ENCODE measurements at regions not wholly inside any gene's neighbourhood (a gene's known extent, or its start where the extent isn't known, plus 50 kb on each side); places are given as distances from the start of the nearest gene placed in this dataset.

DNA sequence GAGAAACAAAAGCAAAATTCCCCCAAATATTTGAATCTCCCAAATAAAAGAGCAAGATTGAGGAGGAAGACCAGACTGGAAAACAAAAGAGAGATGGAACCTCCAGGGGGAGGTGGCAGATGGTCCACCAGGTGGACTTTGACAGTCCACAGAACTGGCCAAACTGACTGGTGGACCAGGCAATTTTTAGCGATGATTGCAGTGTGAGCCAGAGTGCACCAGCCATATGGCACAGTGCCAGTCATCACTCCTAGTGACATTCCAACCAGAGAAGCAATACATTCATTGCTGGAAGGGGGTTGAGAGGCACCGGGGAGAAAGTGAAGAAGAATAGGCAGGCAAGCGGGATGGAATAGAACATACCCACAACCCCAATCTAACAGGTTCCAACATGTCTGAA is 182.9 kb downstream of the EXOC5 start:
- no peaks in the 10 kb centered on the region for H3K9me3 Mint-ChIP-seq
- intact Hi-C loops (cut with micrococcal nuclease) = no loop called here
- no peak for ATAC-seq

DNA sequence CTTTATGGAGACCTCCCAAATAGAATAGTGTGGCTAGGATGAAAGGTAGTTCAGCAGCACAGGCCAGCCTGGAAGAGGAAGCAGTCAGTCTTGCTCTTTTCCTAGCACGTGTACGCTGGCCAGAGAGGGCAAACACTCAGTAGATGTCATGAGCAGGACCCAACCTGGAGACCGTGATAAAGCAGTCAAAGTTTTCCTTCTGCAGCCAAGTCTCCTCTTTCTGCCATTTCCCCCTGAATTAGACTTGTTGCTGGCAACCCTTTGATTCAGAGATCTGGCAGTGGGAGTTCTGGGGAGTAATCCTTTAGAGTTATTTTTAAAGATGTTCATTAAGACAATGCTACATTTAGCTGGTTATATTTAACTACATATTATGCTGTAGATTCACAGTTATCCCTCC is 183.7 kb downstream of the EXOC5 start:
- ChIA-PET CTCF (no interaction called here), POLR2A (no interaction called here)
- ATAC-seq (no peak), DNase-seq (no peak)
- H3K36me3 Mint-ChIP-seq (ENCODE audit: low read depth) = no peaks in the 10 kb centered on the region
- TF ChIP-seq, protein P1, sequence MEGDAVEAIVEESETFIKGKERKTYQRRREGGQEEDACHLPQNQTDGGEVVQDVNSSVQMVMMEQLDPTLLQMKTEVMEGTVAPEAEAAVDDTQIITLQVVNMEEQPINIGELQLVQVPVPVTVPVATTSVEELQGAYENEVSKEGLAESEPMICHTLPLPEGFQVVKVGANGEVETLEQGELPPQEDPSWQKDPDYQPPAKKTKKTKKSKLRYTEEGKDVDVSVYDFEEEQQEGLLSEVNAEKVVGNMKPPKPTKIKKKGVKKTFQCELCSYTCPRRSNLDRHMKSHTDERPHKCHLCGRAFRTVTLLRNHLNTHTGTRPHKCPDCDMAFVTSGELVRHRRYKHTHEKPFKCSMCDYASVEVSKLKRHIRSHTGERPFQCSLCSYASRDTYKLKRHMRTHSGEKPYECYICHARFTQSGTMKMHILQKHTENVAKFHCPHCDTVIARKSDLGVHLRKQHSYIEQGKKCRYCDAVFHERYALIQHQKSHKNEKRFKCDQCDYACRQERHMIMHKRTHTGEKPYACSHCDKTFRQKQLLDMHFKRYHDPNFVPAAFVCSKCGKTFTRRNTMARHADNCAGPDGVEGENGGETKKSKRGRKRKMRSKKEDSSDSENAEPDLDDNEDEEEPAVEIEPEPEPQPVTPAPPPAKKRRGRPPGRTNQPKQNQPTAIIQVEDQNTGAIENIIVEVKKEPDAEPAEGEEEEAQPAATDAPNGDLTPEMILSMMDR (IDR thresholded peaks at IDR 0.05) = no peak
- no peak overlapping the region for H3K27ac Mint-ChIP-seq
- H3K4me3 Mint-ChIP-seq = no peak overlapping the region
- no peaks in the 10 kb centered on the region for H3K9me3 Mint-ChIP-seq
- H3K4me1 Mint-ChIP-seq (ENCODE audit: low read depth) = no peaks in the 10 kb centered on the region
- intact Hi-C loops (cut with micrococcal nuclease) = no loop called here
- H3K27me3 Mint-ChIP-seq = peaks cover 5% of the 10 kb centered on the region

More for the DNA sequence above, 182.9 kb downstream of the EXOC5 start:
- ChIA-PET CTCF (no interaction called here), POLR2A (no interaction called here)
- Mint-ChIP-seq H3K27ac (no peak overlapping the region), H3K4me3 (no peak overlapping the region), H3K27me3 (peaks cover 5% of the 10 kb centered on the region), H3K36me3 (ENCODE audit: low read depth) (no peaks in the 10 kb centered on the region), H3K4me1 (ENCODE audit: low read depth) (no peaks in the 10 kb centered on the region)
- no peak for DNase-seq
- TF ChIP-seq, protein P1 (IDR thresholded peaks at IDR 0.05) = no peak

DNA sequence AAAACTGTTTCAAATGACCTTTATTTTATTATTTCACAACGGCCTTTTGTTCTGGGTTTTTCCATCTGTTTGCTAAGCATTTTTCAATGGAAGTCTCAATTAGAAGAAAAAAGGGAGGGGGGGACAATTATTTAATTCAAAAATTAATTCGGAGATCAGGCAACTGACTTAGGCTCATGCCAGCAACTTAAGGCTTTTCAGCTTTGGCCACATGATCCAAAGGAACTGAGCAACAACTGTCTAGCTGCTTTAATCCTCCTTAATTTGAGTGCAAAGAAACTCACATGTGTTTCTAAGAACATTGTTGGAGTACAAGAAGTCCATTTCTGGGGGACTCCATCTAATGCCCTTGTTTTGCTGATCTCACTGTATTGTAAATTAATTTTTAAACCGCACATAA is 188.0 kb downstream of the EXOC5 start:
- no peak overlapping the region for H3K4me3 Mint-ChIP-seq
- POLR2A ChIA-PET = no interaction called here
- no peak overlapping the region for H3K27ac Mint-ChIP-seq
- intact Hi-C loops (cut with micrococcal nuclease) = no loop called here
- CTCF ChIA-PET = no interaction called here
- H3K9me3 Mint-ChIP-seq = no peaks in the 10 kb centered on the region
- TF ChIP-seq, protein P1 (IDR thresholded peaks at IDR 0.05) = no peak
- H3K4me1 Mint-ChIP-seq (ENCODE audit: low read depth) = no peaks in the 10 kb centered on the region
- ATAC-seq (no peak), DNase-seq (no peak)
- H3K36me3 Mint-ChIP-seq (ENCODE audit: low read depth) = no peaks in the 10 kb centered on the region
- peaks cover 5% of the 10 kb centered on the region for H3K27me3 Mint-ChIP-seq

DNA sequence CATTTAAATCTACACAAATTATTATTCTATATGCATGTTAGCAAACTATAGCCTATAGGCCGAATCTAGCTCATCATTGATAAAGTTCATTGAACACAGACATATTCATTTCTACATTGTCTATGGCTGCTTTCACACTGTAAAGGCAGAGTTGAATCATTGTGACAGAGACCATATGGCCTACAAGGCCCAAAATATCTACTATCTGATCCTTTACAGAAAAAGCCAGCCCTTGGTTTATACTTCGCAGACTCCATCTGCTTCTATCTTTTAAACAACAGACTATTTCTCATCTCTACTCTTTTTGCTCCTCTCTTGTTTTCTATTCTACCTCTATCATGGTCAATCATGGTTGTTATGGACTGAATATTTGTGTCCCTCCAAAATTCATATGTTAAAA is 190.7 kb downstream of the EXOC5 start:
- H3K9me3 Mint-ChIP-seq = no peaks in the 10 kb centered on the region
- H3K4me1 Mint-ChIP-seq (ENCODE audit: low read depth) = no peaks in the 10 kb centered on the region
- ATAC-seq = no peak
- H3K27me3 Mint-ChIP-seq = peaks cover 3% of the 10 kb centered on the region
- H3K4me3 Mint-ChIP-seq = no peak overlapping the region
- no peaks in the 10 kb centered on the region for H3K36me3 Mint-ChIP-seq (ENCODE audit: low read depth)
- H3K27ac Mint-ChIP-seq = no peak overlapping the region
- ChIA-PET CTCF (no interaction called here), POLR2A (no interaction called here)
- DNase-seq = no peak
- intact Hi-C loops (cut with micrococcal nuclease) = no loop called here
- TF ChIP-seq, protein P1 (IDR thresholded peaks at IDR 0.05) = no peak

DNA sequence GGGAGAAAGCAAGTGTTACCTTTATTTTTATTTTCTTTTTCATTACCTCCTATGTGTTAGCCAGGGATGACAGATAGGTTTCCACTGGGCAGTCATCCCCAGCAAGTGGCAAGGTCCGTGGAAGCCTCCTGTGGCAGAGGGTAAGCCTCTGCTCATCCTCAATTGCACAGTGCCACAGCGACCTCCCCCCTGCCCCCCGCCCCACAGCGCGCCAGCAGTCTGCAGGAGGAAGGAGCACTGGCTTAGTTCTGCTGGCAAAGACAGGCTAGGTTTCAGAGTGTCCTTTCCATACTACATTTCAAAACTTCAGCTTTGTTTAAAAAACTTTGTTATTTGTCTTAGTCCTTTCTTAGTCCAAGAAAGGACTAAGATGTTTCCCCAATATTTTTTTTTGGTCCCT is 194.7 kb downstream of the EXOC5 start:
- Mint-ChIP-seq H3K9me3 (no peaks in the 10 kb centered on the region), H3K36me3 (ENCODE audit: low read depth) (no peaks in the 10 kb centered on the region), H3K4me1 (ENCODE audit: low read depth) (no peaks in the 10 kb centered on the region), H3K27ac (no peak overlapping the region), H3K27me3 (peaks cover 8% of the 10 kb centered on the region), H3K4me3 (no peak overlapping the region)
- DNase-seq (no peak), ATAC-seq (no peak)
- intact Hi-C loops (cut with micrococcal nuclease) = no loop called here
- ChIA-PET POLR2A (no interaction called here), CTCF (no interaction called here)
- TF ChIP-seq, protein P1 (IDR thresholded peaks at IDR 0.05) = no peak

All from activated CD8-positive, alpha-beta T cell treated with anti-CD3 and anti-CD28 coated beads for 36 hours (primary cell).